ENCODE measurements at regions not wholly inside any gene's neighbourhood (a gene's known extent, or its start where the extent isn't known, plus 50 kb on each side); places are given as distances from the start of the nearest gene placed in this dataset.
"Not testable (repeated sequence)": the region's sequence is repeated elsewhere in the genome, so short reads cannot be mapped to it uniquely, and the experiment has no call there.

GRCh38 chr4:151459375-151459774 is 50.4 kb downstream of the FHIP1A start:
- no peak for DNase-seq

- no peak for DNase-seq
Observed at GRCh38 chr4:151460434-151460833, 51.5 kb downstream of the FHIP1A start.

GRCh38 chr4:151462554-151462953 is 53.6 kb downstream of the FHIP1A start:
- DNase-seq: no peak

GRCh38 chr4:151468715-151469696 is 60.0 kb downstream of the FHIP1A start:
- DNase-seq: no peak

DNA sequence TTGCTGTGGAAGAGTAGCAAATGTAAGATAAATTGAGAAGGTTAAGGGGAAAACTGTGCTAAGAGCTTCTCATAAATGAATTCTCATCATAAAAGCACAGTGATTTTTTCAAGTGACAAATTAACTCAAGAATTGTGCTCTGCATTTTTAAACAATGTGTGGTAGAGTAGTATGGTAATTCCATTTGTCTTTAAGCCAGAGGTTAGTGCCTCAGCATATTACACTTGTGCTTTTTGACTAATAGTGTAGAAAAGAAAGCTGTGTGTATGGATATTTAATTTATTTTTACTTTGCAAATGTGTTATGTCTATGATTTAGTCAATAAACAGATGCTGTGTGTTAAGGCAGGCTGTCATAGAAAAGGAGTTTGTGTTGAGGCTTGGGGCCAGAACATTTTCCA is 61.0 kb downstream of the FHIP1A start:
- DNase-seq: no peak

- DNase-seq: no peak
Observed at GRCh38 chr4:151471728-151472127, 62.8 kb downstream of the FHIP1A start.

DNA sequence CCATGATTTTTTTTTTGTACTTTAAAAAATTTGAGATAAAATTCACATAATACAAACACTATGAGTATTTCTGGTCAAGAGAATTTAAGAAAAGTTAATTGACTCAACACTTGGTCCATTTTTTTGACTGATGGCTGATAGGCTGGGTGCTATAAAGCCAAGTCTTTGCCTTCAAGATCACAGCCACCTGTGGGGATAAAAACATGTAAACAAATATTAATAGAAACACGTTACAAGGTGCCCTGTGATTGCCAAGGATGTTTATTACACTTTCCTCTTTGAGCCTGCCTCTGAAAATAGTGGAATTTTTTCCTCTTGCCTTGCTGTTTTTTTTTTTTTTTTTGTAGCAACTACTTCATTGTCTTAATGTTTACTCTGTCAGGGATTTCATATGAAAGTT is 63.3 kb downstream of the FHIP1A start:
- no peak for DNase-seq

DNA sequence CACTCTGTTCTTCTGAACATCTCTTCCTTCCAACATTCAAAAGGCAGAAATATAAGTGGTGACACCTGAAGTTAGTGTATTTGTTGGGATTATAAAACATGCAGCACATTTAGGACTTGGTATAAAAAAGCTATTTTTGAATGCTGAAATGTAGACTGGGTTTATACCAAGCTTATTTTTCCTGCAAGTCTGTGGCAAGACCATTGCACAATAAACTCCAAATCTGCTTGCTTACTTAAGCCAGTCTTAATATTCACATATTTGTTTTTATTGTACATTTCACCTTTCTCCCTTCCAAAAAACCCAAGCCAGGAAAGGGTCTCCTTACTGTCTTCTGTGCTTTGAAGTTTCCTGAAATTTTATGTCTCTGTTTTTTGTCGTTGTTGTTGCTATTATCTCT is 63.7 kb downstream of the FHIP1A start:
- no peak for DNase-seq

- no peak for DNase-seq
Observed at GRCh38 chr4:151473521-151474097, 64.6 kb downstream of the FHIP1A start.

GRCh38 chr4:151475035-151475714 is 66.2 kb downstream of the FHIP1A start:
- no peak for DNase-seq

DNA sequence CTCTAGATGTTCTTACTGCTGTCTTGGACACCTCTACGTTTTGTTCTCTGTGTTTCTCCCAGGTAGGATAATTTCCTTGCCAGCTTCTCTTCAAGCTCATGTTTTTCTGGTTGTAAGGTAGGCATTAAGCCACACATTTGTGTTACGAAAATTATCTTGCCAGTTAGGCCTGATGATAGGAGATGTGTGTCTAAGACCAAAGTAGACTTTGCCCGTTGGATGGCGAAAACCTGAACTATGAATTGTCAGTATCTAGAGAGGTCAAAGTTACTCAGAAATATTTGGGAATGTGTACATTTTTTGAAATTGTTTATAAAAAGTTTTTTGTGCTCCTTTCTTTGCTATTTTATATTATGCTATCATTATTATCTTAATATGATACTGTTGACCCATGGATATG is 72.8 kb downstream of the FHIP1A start:
- no peak for DNase-seq

DNA sequence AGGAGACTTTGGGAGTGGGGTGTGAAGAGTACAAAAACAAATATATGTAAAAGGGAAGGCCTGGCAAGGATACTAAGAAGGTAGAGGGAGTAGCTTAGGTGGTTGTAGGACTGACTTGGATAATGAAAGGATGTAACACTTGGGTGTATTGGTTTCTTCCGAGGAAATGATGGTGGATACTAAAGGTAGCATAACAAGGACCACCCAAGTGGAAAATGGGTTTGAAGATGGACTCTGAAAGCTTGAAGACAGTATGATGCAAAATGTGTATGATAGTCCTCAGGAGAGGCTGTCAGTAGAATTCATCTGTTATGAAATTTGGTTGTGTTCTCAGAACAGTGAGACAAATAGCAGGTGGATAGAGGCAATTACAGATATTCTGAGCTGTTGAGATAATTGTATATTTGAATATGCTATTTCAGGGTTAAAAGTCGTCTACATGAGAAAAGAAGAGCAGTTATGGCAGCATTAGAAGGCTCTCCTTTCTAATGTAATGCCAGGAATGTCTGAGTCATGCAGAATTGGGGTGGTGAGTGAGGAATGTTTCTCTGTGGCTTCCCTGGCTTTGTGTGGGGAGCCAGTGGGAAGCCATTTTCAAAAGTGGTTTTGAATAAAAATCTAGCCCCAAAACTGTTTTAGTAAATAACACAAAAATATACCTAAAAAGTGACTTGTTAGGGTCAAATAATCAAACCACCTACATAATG is 75.6 kb downstream of the FHIP1A start:
- no peak for DNase-seq

GRCh38 chr4:151485541-151486131 is 76.7 kb downstream of the FHIP1A start:
- DNase-seq: no peak

DNA sequence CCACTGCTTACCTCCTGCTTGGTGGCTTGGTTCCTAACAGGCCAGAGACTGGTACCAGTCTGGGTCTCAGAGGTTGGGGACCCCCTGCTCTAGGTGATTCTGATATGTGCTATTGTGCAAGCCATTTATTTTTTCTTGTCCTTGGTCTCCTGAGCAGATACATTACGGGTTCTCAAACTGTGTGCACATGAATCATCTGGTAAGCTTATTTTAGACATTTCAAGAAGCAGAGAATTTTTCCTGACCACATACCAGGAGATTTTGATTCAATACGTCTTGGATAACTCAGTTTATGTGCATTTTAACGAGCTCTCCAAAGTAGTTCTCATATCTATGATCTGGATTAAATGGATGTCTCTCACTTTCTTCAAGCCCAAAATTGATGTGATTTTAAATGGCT is 77.2 kb downstream of the FHIP1A start:
- no peak for DNase-seq

GRCh38 chr4:151488968-151489367 is 80.0 kb downstream of the FHIP1A start:
- no peak for DNase-seq

GRCh38 chr4:151489462-151490203 is 80.7 kb downstream of the FHIP1A start:
- no peak for DNase-seq

GRCh38 chr4:151495612-151496011 is 86.6 kb downstream of the FHIP1A start:
- not testable (repeated sequence) for DNase-seq

- not testable (repeated sequence) for DNase-seq
Observed at GRCh38 chr4:151511548-151511947, 102.6 kb downstream of the FHIP1A start.

DNA sequence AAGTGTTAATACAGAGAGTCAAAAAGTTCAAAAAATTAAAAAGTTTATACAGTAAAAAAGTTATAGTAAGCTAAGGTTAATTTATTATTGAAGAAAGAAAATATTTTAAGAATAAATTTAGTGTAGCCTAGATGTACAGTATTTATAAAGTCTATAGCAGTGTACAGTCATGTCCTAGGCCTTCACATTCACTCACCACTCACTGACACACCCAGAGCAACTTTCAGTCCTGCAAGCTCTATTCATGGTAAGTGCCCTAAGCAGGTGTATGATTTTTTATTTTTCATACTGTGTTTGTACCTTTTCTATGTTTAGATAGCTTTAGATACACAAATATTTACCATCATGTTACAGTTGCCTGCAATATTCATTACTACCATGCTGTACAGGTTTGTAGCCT is 108.9 kb downstream of the FHIP1A start:
- DNase-seq: no peak

- no peak for DNase-seq
Observed at GRCh38 chr4:151518359-151518758, 109.4 kb downstream of the FHIP1A start.

GRCh38 chr4:151519728-151520415 is 110.9 kb downstream of the FHIP1A start:
- DNase-seq: no peak
